ENCODE measurements at regions not wholly inside any gene's neighbourhood (a gene's known extent, or its start where the extent isn't known, plus 50 kb on each side); places are given as distances from the start of the nearest gene placed in this dataset.

- no peaks in the 10 kb centered on the region for H3K4me1 ChIP-seq
- no peaks in the 10 kb centered on the region for H3K9me3 ChIP-seq
- no peak overlapping the region for H3K4me3 ChIP-seq
- H3K27ac ChIP-seq, result no peak overlapping the region
- H3K36me3 ChIP-seq, result no peaks in the 10 kb centered on the region
- DNase-seq (no peak), ATAC-seq (ENCODE audit: low FRiP score in 2 of 2) (no peak)
- 65 to 66% methylated on average over 5 of the region's 5 CpGs for whole genome bisulfite sequencing, 2 donors
- TF ChIP-seq POLR2AphosphoS5 (IDR thresholded peaks at IDR 0.05), result no peak
- no peak for TF ChIP-seq CTCF (IDR thresholded peaks at IDR 0.05)
- TF ChIP-seq POLR2A (IDR thresholded peaks at IDR 0.05), result no peak
- no peak for TF ChIP-seq EP300 (IDR thresholded peaks at IDR 0.05)
- no peaks in the 10 kb centered on the region for H3K27me3 ChIP-seq
These were observed 109.6 kb upstream of the GSC start for GRCh38 chr14:94879537-94879936.

- Histone ChIP-seq H3K27ac (no peak overlapping the region), H3K27me3 (no peaks in the 10 kb centered on the region), H3K4me1 (no peaks in the 10 kb centered on the region), H3K36me3 (no peaks in the 10 kb centered on the region), H3K9me3 (no peaks in the 10 kb centered on the region), H3K4me3 (no peak overlapping the region)
- no peak for DNase-seq
- TF ChIP-seq POLR2A (IDR thresholded peaks at IDR 0.05), result no peak
- TF ChIP-seq EP300 (IDR thresholded peaks at IDR 0.05), result no peak
- no peak for TF ChIP-seq POLR2AphosphoS5 (IDR thresholded peaks at IDR 0.05)
- no peak for TF ChIP-seq CTCF (IDR thresholded peaks at IDR 0.05)
- no peak for ATAC-seq (ENCODE audit: low FRiP score in 2 of 2)
- WGBS, 2 donors, result 53 to 58% methylated on average over 4 of the region's 4 CpGs
These were observed 106.4 kb upstream of the GSC start for GRCh38 chr14:94876306-94876705.

- Histone ChIP-seq H3K36me3 (no peaks in the 10 kb centered on the region), H3K4me3 (no peak overlapping the region), H3K27ac (no peak overlapping the region), H3K4me1 (no peaks in the 10 kb centered on the region), H3K27me3 (no peaks in the 10 kb centered on the region), H3K9me3 (no peaks in the 10 kb centered on the region)
- ATAC-seq (ENCODE audit: low FRiP score in 2 of 2), result no peak
- no peak for DNase-seq
- TF ChIP-seq CTCF (IDR thresholded peaks at IDR 0.05), result no peak
- TF ChIP-seq EP300 (IDR thresholded peaks at IDR 0.05), result no peak
- TF ChIP-seq POLR2AphosphoS5 (IDR thresholded peaks at IDR 0.05), result no peak
- TF ChIP-seq POLR2A (IDR thresholded peaks at IDR 0.05), result no peak
- WGBS, 2 donors, result 50 to 59% methylated on average over 6 of the region's 6 CpGs
These were observed 105.3 kb upstream of the GSC start for GRCh38 chr14:94875256-94875655.

GRCh38 chr14:94868772-94869072 lies 98.8 kb upstream of the GSC start:
- 77 to 87% methylated on average over 3 of the region's 3 CpGs for WGBS, 2 donors
- H3K27me3 ChIP-seq, result no peaks in the 10 kb centered on the region
- no peak for ATAC-seq (ENCODE audit: low FRiP score in 2 of 2)

More at GRCh38 chr14:94868772-94869072, 98.8 kb upstream of the GSC start:
- no peak for DNase-seq
- no peak overlapping the region for H3K4me3 ChIP-seq
- no peaks in the 10 kb centered on the region for H3K9me3 ChIP-seq
- no peaks in the 10 kb centered on the region for H3K4me1 ChIP-seq
- H3K27ac ChIP-seq, result no peak overlapping the region
- TF ChIP-seq EP300 (IDR thresholded peaks at IDR 0.05) (no peak), POLR2AphosphoS5 (IDR thresholded peaks at IDR 0.05) (no peak), POLR2A (IDR thresholded peaks at IDR 0.05) (no peak), CTCF (IDR thresholded peaks at IDR 0.05) (no peak)
- H3K36me3 ChIP-seq, result no peaks in the 10 kb centered on the region
